IPS-NIHi11 (cell line): ENCODE measurements at regions not wholly inside any gene's neighbourhood (a gene's known extent, or its start where the extent isn't known, plus 50 kb on each side); places are given as distances from the start of the nearest gene placed in this dataset.

Experiments
- DNase-seq: peaks from one replicate; pipeline ENCODE4 v3.0.0; 2012; ENCODE audit warnings: mixed read lengths, low spot score

DNA sequence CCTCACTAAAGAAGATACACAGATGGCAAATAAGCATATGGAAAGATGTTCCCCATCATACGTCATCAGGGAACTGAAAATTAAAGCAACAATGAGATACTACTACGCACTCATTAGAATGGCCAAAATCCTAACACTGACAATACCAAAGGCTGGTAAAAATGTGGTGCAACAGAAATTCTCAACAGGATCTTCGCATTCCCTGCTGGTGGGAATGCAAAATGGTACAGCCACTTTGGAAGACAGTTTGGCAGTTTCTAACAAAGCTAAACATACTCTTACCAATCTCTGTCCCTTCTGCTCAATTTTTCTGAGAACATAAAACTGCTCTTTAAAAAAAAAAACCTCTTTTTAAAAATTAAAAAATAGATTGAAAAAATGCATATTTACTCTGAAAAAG is 300.2 kb downstream of the FBXW7 start:
- no peak for DNase-seq

DNA sequence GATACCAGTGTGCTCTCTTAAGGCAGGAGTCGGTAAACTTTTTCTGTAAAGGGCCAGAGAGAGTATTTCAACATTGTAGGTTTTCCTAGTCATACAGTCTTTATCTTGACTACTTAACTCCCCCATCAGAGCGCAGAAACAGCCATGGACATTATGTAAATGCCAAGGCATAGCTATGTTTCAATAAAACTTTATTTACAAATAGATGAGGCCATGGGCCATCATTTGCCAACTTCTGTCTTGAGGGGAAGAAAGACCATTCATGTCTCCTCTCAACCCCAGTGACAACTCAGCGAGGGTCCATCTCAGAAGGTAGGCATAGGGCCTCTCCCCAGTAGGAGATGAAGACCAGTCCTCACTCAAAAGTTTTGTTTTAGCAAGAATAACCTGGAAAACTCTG is 301.3 kb downstream of the FBXW7 start:
- no peak for DNase-seq

DNA sequence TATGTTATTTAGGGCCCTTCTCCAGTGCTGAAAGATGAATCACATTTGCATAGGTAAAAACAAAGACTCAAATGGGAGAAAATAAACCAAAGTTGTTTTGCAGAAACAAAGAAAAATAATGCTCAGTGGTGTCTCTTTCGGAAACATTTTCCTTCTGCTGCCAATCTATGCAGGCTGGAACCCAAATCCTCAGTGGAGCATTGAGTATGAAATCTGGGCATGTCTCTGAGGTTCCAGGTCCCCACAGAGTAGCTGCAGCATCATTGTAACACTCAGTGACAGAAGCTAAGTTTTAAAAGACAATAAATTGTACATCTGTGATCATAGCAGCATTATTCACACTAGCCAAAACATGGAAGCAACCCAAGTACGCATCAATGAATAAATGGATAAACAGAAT is 303.6 kb downstream of the FBXW7 start:
- no peak for DNase-seq

DNA sequence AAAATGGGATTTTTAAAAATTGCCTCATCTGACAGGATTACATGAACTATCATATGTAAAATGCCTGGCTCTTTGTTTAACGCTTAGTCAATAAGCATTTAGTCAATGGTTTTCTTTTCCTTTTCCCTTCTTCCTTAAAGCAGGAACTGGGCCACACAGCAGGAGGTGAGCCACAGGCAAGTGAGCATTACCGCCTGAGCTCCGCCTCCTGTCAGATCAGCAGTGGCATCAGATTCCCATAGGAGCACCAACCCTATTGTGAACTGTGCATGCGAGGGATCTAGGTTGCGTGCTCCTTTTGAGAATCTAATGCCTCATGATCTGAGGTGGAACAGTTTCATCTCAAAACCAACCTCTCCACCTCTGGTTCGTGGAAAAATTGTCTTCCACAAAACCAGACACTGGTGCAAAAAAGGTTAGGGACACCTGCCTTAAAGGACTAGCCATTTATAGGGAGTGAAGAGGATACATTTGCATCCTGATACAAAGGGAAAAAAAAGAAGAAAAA is 306.1 kb downstream of the FBXW7 start:
- no peak for DNase-seq

DNA sequence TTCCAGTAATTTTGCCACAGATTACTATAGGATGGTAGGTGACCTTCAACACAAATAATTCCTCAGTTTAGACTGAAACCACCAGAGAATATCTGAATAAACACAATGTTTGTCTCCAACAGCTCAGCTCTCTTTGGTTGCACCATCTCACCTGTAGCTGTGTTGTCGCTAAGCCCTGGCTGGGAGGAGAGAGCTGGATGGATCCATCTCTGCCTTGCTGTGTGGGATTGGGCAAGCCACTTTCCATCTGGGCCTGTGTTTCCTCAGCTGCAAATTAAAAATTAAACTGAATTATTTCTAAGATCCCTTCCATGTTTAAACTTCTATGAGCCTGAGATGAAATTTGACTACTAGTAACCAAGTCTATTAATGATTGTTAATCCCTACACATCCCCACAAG is 310.2 kb downstream of the FBXW7 start:
- no peak for DNase-seq

DNA sequence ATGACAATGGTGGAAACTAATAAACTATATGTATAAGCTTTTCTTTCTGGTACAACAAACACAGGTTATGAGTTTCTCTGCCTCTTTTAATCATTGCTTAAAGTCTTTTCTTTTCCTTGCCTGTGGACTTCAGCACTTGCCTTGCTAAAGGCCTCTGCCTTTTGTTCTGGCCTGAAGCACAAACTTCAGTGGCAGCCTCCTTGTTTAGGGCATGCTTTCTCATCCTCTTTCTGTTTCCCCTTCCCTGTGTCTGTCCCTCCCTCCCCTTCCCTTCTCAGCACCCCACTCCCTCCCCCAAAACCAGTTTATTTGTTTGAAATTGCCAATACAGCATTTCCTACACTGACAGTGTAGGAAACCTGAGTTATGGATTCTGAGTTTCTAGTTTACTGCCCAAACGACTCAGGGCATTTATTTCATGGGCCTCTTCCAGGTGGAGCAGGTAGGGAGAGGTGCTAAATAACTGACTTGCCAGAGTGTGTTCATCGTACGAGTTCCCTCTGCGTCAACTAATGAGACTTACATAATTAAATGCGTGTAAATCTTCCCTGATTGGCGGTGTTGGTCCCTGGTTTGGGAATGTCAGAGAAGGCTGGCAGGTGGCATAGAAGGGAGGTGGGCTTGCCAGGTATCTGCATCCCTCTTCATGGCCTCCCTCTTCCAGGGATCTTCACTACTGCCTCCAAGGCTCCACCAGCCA is 311.0 kb downstream of the FBXW7 start:
- DNase-seq = no peak

DNA sequence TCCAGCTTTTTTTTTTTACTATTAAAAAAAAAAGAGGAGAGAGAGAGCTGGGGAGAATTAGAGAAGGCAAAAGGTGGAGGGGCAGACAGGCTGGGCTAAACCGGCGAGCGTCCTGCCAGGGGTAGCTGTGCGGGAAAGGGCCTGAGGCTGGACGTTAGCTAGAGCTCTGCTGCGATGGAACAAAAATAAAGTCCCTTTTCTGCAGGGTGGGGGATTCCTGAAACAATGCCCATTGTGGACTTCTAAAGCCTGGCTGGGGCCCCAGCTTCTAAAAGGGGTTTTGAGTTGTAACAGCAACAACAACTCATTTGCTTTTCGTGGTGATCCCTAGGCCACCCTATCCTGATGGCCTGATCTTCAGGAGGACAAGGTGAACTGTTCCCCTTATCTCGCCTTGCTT is 311.7 kb downstream of the FBXW7 start:
- no peak for DNase-seq

DNA sequence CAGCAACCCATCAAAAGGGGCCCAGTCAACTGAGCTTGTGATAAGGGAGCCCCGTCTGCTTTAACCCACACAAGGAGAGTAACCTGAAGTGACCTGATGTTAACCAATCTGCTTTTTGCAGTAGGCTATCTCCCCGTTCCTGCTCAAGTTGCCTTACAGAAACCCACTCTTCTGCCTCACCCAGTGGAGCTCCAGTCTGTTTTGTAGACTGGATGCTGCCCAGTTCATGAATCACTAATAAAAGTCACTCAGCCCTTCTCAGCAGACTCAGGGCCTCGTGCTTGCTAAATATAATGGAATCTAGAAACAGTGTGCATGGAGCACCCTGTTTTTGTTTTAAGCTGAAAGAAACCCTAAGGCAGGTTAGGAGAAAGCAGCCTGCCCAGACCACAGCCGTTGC is 312.3 kb downstream of the FBXW7 start:
- no peak for DNase-seq

DNA sequence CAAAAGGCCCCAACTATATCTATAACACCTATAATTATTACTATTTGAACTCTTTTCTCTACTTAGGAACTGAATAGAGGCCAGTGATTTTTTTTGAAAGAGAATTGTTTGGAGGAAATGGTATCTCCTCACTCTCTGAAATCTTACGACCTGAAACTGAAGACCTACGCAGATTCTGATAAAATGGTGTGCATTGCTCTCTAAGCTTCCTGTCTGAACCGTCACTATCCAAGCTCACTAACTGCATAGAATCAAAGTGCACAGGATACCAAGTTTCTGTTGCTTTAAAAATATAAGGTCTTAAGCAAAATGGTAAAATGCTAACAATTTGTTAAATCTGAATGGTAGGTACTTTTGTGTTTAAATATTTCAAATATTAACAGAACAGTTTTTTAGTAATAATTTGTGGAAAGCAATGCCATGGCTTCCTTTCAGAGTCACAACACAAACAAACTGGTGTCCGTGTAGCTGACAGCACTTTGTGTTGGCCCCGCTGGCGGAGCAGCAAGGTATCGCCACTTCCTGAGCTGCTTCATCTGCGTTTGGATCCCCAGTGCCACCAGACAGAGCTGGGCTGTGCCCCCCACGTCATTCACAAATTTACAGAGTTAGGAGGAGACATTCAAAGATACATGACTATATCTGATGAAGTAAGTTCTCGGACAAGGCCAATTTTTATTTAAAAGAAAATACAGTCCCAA is 313.9 kb downstream of the FBXW7 start:
- DNase-seq = no peak

DNA sequence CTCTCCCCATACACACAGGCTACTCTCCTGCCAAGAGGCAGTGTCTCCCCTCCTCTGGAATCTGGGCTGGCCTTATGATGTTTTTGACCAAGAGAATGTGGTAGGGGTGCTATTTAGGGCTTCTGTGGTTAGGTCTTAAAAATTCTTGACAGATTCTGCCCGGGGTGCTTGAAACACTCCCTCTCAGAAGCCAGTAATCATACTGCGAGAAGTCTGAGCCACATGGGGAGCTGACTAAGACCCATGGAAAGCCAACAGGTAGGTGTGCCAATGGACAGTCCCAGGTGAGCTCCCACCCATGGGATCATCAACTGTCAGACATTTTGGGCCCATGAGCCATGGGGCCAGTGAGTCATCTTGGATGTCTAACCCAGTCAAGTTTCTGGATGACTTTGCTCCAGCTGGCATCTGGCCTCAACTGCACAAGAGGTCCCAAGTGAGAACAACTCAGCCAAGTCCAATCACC is 315.7 kb downstream of the FBXW7 start:
- no peak for DNase-seq

DNA sequence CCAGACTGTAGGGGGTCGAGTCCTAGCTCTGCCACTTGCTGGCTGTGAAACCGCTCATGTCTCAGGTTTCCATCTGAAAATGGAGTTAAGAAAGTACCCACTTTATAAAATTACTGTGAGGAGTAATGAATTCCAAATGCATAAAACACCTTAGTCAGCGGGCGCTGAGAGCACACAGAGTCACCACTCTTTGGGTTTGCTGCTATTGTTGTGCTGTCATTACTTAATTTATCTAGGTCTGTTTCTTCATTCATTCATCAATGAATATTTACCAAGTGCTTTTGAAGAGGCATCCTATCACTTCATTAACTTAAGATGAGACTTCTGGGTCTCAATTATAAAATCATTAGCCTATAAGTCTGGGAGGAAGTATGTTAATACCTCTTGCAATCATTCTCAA is 317.3 kb downstream of the FBXW7 start:
- DNase-seq = no peak

DNA sequence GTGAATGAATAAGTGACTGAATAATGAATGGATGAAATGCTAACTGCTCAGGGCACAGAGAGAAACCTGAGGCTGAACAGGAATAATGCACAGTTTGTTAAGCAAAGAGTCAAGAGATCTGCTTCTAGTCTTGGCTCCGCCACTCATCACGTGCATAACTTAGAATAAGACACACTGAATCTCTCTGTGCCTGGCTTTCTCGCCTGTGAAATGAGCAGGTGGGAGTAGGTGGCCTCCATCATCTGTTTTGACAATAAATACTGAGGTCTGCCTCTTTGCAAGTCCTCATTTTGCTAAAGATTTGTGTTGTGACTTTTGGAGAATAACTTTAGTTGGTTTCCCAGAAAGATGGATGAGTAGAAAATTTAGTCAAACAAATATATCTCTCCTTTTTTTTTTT is 318.0 kb downstream of the FBXW7 start:
- DNase-seq = no peak

DNA sequence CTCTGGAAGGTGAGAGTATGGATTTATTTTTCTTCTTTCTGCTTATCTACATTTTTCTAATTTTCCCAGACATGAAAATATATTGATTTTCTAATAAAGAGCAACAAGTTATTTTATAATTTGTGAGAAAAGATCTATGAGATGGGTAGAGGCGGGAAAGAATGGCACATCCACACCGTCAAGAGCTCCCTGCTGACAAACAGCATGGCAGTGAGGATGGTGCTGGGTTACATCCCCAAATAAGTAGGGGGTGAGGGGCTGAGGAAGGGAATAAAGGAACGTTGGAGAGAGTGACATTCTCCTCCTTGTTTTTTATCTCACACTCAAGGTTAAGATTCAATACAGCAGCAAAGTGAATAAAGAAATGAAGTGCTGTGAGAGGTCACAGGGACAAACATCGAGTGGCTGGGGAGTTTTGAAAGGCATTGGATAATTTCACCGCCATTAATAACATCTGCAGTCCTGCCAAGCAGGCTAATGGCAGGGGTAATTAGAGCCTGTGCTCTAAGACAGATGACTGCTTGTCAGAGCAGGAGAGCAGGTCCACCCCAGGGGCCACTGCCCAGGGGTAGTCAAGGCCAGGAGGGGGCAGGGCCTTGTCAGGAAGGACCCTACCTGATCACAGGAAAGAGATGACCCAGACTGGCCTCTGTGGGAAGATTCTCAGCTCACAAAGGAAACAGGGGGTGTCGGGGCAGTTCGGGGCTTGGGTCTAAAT is 323.8 kb downstream of the FBXW7 start:
- no peak for DNase-seq

DNA sequence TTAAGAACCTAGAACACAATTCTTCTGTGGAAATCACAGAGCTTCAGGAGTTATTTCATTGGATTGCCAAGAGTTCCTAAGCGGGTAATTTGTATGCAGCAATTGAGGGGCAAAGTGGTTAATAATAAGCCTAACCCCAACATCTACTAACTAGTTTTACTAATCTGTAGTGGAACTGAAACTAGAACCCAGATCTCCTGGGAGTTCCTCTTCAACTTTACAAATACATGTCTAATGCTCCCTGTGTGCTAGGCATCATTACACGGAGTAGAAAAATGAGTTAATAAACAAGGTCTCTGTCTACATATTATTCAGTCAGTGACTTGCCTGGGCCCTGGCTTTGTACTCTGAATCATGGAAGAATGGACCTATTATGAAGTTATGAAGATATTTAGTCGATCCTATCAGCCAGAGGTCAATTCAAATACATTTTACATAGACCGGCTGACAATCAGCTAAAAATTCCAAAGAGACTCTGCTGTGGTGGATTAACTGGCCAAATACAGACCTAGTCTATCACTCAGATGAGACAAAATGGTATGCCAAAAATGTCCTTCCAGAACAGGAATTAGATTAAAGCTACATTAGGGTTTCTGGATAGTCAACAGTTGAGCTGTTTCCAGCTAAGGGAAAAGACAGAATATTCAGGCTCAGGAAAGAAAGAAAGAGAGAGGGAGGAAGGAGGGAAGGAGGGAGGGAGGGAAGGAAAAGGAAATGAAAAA is 326.0 kb downstream of the FBXW7 start:
- no peak for DNase-seq

DNA sequence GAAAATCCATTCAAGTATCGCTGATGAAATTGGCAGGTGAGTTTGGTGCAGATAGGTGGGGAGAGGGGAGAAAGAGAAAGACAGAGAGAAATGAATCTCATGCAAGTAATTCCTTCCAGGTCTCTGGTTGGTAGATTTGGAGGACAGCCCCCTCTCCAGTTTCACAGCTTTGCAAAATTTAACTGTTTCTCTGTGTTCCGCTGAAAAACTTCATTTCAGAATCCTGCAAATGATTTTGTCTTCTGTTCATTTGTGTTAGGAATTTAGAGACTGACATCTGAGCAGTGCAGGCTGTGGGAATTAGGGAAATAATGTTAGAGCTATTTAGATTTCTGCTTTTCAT is 328.5 kb downstream of the FBXW7 start:
- DNase-seq = no peak

DNA sequence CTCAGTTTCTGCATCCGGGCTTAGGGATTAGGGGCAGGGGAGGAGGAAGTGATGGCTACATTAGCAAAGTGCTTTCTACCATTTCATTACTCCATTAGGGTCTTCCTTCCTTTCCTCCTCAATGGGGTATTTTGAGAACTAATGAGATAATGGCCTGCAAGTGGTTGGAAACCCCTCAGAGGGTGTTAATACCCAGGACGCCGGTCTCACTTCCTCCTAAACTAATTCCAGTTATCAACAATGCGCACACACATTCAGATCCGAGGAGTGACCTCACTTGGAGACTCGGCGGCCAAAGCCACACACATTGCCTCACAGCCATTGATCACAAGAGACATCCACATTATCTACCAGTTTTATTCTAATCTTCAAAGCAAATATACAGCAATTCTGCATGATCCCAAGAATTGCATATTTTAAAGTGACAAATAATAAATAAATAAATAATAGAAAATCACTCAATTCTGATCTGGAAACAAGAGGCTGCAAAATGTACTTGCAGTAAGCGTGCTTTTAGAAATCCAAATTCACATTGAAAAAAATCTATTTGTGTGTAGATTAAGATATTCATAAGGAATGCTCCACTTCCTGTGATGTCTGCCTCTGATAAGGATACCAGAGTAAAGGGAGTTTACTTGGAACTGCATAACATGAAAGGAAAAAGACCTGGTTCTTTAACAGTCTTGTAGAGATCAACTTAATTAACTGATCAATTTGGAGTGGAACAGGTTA is 329.1 kb downstream of the FBXW7 start:
- DNase-seq = no peak

DNA sequence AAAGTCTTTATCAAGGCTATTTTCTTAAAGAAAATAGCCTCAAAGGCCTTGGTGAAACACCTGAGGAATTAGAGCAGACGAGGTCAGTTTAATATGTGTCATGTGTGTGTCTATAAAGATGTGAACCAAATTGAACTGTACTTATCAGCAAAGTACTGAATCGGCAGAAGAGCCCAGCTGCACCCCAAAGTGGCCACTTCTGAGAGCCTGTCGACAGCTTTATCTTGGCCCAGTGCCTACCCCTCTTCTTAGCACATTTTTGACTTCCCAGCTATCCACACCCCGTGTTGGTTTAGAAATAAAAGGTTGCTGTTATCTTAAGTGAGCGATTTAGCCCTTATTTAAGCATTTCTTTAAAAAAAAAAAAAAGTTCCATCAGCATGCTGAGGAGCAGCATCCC is 329.7 kb downstream of the FBXW7 start:
- DNase-seq = no peak

DNA sequence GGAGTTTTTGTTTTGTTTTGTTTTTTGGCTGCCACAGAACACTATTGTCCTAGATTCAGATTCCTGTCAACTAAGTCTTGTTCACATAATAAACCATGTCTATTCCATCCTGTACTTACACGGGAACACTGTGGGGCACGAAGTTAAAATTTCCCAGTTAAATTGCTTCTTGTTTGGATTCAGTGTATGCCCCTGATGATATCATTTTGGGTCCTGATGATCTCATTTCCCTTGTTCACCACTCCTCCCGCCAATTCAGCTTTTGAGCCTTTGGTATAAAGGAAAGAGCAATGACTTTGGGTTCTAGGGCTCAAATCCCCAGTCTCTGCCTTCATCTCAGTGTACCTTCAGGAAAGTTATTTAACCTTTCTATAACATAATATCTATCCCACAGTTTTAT is 333.5 kb downstream of the FBXW7 start:
- no peak for DNase-seq

DNA sequence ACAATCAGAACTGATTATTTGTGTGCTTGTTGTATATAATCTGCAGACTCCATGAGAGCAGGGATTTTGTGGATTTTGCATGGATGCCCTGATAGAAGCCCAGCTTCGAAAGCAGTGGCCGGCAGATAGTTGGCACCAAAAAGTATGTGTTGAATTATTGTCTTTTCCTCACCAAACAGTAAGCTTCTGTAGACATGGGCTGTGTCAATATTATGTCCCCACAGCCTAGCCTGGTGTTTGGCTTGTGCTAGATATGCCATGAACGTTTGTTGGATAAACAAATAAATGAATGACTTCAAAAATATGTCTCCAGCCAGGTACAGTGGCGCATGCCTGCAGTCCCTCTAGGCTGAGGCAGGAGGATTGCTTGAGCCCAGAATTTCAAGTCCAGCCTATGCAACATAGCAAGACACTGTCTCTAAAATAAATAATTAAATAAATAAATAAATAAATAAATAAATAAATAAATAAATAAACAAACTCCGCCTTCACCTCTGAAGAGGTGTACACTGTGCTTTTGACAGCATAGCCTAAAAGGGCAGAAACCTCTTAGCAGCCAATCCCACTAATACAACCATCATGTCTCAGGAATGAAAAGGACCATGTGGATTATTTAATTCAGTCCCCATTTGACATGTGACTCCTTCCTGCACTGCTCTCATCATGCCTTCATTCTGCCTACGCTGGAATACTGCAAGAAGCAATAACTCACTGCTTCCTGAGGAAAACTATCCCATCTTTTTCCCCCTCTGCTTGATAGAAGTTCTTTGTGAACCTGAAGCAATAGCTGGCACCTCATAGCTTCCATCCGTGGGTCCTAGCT is 335.2 kb downstream of the FBXW7 start:
- no peak for DNase-seq

DNA sequence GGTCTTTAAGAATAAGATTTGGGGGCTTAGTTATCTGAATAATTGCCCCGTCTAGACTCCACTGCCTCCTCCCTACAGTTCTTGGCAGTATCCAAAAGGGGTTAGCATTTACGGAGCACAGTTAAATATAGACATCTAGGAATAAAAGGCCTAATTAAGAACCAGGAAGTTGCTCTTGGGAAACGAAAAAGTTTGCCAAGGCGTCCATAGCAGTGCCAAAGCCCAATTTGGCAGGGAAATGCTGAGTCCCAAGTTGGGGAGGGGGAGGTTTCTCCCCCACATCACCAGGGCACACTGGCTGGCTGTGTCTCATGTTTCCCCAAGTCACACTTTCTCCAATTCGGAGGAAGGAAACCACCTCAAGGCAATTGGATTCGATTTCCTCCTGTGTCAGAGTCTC is 338.7 kb downstream of the FBXW7 start:
- no peak for DNase-seq

DNA sequence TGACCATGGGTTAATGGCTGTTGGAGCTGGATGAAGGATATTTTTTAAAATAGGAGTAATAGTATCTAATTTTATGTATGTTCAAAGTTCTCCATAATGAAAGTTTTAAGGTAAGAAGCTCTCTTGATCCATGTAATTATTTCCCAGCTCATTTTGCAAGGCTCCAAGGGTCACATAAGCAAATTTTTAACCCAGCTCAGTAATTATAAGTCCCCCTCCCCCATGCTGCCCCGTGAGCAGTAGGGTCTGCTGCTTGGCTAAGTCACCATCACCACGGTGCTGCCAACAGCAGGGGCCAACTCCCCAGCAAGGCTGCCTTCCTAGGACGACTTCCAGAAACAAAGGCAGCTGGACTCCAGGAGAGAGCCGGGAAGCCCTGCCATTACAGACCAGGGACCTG is 340.0 kb downstream of the FBXW7 start:
- DNase-seq = no peak
